Keratinocyte (primary cell): ENCODE measurements at regions not wholly inside any gene's neighbourhood (a gene's known extent, or its start where the extent isn't known, plus 50 kb on each side); places are given as distances from the start of the nearest gene placed in this dataset.

Experiments
- DNase-seq: peaks from one replicate; pipeline ENCODE4 v3.0.0-alpha.2; 2011; ENCODE audit warnings: low read depth, missing footprints, low spot score
- FAIRE-seq: peaks from 2 replicates; lab custom pipeline; 2011; peaks lifted over from hg19 to GRCh38; lab: Jason Lieb, UNC
- H2AFZ ChIP-seq: 2 replicates; pipeline ENCODE4 v1.6.0; 2012; ENCODE audit warnings: low read length, control low read depth, inconsistent platforms; ENCODE audit not compliant: control insufficient read depth
- H3K27ac ChIP-seq: 2 replicates; pipeline ENCODE4 v1.5.1; 2011; ENCODE audit warnings: low read length; ENCODE audit not compliant: control insufficient read depth, insufficient read depth
- H3K27me3 ChIP-seq: 3 replicates; pipeline ENCODE4 v1.6.0; 2011; ENCODE audit warnings: low read length; ENCODE audit not compliant: control insufficient read depth, insufficient read depth; ENCODE audit errors: extremely low read depth
- H3K36me3 ChIP-seq, 2 experiments: 2 replicates in 1 of 2; 3 replicates in 1 of 2; pipeline ENCODE4 v1.5.1; 2011; ENCODE audit warnings: low read length in 2 of 2, mild to moderate bottlenecking in 1 of 2; ENCODE audit not compliant: control insufficient read depth in 2 of 2, insufficient read depth in 2 of 2; ENCODE audit errors: extremely low read depth in 1 of 2
- H3K4me1 ChIP-seq: 3 replicates; pipeline ENCODE4 v1.5.1; 2011; ENCODE audit warnings: low read length; ENCODE audit not compliant: control insufficient read depth, insufficient read depth; ENCODE audit errors: extremely low read depth
- H3K4me2 ChIP-seq: 3 replicates; pipeline ENCODE4 v1.6.0; 2011; ENCODE audit warnings: low read depth, low read length; ENCODE audit not compliant: control insufficient read depth, insufficient read depth; ENCODE audit errors: extremely low read depth
- H3K4me3 ChIP-seq, 3 experiments: fragments of 200-600 bp in 1 of 3; sonication (generic) in 1 of 3; 2 replicates in 2 of 3; 3 replicates in 1 of 3; pipeline ENCODE4 v1.5.1; 2011 to 2016; ENCODE audit warnings: low read length in 3 of 3, mild to moderate bottlenecking in 3 of 3, control low read depth in 2 of 3, inconsistent platforms in 1 of 3, low read depth in 1 of 3, mixed read lengths in 1 of 3, mixed run types in 1 of 3, moderate library complexity in 1 of 3; ENCODE audit not compliant: control insufficient read depth in 2 of 3, insufficient read depth in 2 of 3; ENCODE audit errors: extremely low read depth in 1 of 3
- H3K79me2 ChIP-seq: 2 replicates; pipeline ENCODE4 v1.6.0; 2012; ENCODE audit warnings: low read length; ENCODE audit not compliant: control insufficient read depth, insufficient read depth
- H3K9ac ChIP-seq: 3 replicates; pipeline ENCODE4 v1.6.0; 2011; ENCODE audit warnings: low read length; ENCODE audit not compliant: control insufficient read depth, insufficient read depth; ENCODE audit errors: extremely low read depth
- H3K9me1 ChIP-seq: 3 replicates; pipeline ENCODE4 v1.6.0; 2011; ENCODE audit warnings: low read length; ENCODE audit not compliant: control insufficient read depth, insufficient read depth; ENCODE audit errors: extremely low read depth
- H3K9me3 ChIP-seq: 2 replicates; pipeline ENCODE4 v1.5.1; 2012; ENCODE audit warnings: low read depth, low read length; ENCODE audit not compliant: control insufficient read depth
- H4K20me1 ChIP-seq: 3 replicates; pipeline ENCODE4 v1.6.0; 2011; ENCODE audit warnings: low read length; ENCODE audit not compliant: control insufficient read depth, insufficient read depth; ENCODE audit errors: extremely low read depth
- EZH2 ChIP-seq: IDR thresholded peaks from one replicate; pipeline ENCODE4 v1.6.1; 2012; ENCODE audit warnings: inconsistent platforms, mild to moderate bottlenecking, low read length, moderate library complexity
- dilution Hi-C: fragments of 300-500 bp; cut with MboI; formaldehyde crosslinking; loops from one replicate; pipeline ENCODE4 v1.7.0; 2020; ENCODE audit warnings: low sequenced_read_pairs; ENCODE audit not compliant: extremely low pct_ligation_motif_present
- TF ChIP-seq, protein P1 (sequence below), 3 experiments: IDR thresholded peaks in 1 of 3; conservative IDR thresholded peaks in 1 of 3; optimal IDR thresholded peaks in 1 of 3; 2 replicates in 2 of 3; 3 replicates in 1 of 3; pipeline versions ENCODE3 to v1.5.1; 2011; ENCODE audit warnings: low read length in 3 of 3, mild to moderate bottlenecking in 3 of 3, moderate library complexity in 2 of 3, control low read depth in 1 of 3, inconsistent platforms in 1 of 3; ENCODE audit not compliant: insufficient read depth in 2 of 3; ENCODE audit errors: extremely low read depth in 1 of 3

DNA sequence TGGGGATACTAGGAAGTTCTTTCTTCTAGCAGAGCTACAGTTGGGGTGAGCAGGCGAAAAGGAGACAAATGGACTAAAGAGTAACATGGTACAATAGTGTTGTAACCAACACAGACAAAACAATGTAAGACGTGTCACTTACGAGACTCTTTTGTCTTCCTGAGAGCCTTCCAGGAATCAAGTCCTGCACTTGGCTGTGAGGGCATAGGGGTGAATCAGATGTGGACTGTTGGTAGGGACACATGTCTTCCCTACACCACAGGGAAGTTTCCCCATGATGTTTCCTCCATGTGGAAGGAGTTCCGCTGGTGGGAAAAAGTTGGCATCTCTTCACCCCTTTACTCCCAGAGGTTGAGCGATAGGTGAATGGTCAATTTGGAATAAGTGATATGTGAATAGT lies 364.7 kb downstream of the NUAK1 start:
- Histone ChIP-seq H3K27me3 (no peaks in the 10 kb centered on the region), H3K9me3 (no peaks in the 10 kb centered on the region), H3K9ac (no peak overlapping the region), H2AFZ (no peak overlapping the region), H4K20me1 (no peaks in the 10 kb centered on the region), H3K9me1 (no peaks in the 10 kb centered on the region), H3K4me1 (no peaks in the 10 kb centered on the region), H3K4me3 (no peak overlapping the region), H3K79me2 (no peaks in the 10 kb centered on the region), H3K36me3 (no peaks in the 10 kb centered on the region), H3K4me2 (no peak overlapping the region), H3K27ac (no peak overlapping the region)
- FAIRE-seq (no peak), DNase-seq (no peak)
- TF ChIP-seq EZH2 = no peak
- TF ChIP-seq, protein P1, sequence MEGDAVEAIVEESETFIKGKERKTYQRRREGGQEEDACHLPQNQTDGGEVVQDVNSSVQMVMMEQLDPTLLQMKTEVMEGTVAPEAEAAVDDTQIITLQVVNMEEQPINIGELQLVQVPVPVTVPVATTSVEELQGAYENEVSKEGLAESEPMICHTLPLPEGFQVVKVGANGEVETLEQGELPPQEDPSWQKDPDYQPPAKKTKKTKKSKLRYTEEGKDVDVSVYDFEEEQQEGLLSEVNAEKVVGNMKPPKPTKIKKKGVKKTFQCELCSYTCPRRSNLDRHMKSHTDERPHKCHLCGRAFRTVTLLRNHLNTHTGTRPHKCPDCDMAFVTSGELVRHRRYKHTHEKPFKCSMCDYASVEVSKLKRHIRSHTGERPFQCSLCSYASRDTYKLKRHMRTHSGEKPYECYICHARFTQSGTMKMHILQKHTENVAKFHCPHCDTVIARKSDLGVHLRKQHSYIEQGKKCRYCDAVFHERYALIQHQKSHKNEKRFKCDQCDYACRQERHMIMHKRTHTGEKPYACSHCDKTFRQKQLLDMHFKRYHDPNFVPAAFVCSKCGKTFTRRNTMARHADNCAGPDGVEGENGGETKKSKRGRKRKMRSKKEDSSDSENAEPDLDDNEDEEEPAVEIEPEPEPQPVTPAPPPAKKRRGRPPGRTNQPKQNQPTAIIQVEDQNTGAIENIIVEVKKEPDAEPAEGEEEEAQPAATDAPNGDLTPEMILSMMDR (optimal IDR thresholded peaks at IDR 0.05 in 1 of 3, IDR thresholded peaks at IDR 0.05 in 1 of 3, conservative IDR thresholded peaks at IDR 0.05 in 1 of 3; ENCODE audit: extremely low read depth in 1 of 3, insufficient read depth in 2 of 3, low read length in 3 of 3) = no peak
- dilution Hi-C loops = no loop called here

DNA sequence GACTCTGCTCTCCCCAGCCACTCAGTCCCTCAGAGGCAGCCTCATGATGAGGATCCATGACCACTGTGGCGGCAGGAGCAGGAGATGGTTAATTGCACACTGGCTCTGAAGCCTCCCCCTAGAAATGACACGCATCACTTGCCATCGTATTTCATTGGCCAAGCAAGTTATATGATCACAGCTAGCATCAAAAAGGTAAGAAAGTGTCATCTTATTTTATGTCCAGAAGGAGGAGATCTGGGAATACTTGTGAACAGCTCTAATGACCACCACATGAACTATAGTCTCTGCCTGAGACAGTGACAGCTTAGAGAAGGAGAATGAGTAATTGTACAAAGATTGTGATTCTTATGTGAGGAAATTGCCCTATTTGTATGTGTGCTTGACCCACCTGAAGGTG lies 363.4 kb downstream of the NUAK1 start:
- no peaks in the 10 kb centered on the region for H3K4me1 ChIP-seq
- no peaks in the 10 kb centered on the region for H4K20me1 ChIP-seq
- H3K9me1 ChIP-seq = no peaks in the 10 kb centered on the region
- dilution Hi-C loops = no loop called here
- TF ChIP-seq EZH2 = no peak
- TF ChIP-seq, protein P1 (optimal IDR thresholded peaks at IDR 0.05 in 1 of 3, IDR thresholded peaks at IDR 0.05 in 1 of 3, conservative IDR thresholded peaks at IDR 0.05 in 1 of 3; ENCODE audit: extremely low read depth in 1 of 3, insufficient read depth in 2 of 3, low read length in 3 of 3) = no peak
- no peaks in the 10 kb centered on the region for H3K79me2 ChIP-seq
- H3K9me3 ChIP-seq = no peaks in the 10 kb centered on the region
- H3K4me2 ChIP-seq = no peak overlapping the region
- H3K27me3 ChIP-seq = no peaks in the 10 kb centered on the region
- no peak for DNase-seq
- no peak overlapping the region for H3K27ac ChIP-seq
- FAIRE-seq = no peak
- H3K9ac ChIP-seq = no peak overlapping the region
- no peak overlapping the region for H3K4me3 ChIP-seq
- H2AFZ ChIP-seq = no peak overlapping the region
- H3K36me3 ChIP-seq = no peaks in the 10 kb centered on the region
